PC-3 (cell line): ENCODE measurements at regions not wholly inside any gene's neighbourhood (a gene's known extent, or its start where the extent isn't known, plus 50 kb on each side); places are given as distances from the start of the nearest gene placed in this dataset.

ENCODE experiments used
- EZH2 ChIP-seq: fragments of 300-600 bp; sonication (generic); IDR thresholded peaks from one replicate; pipeline ENCODE4 v1.6.1; 2017; ENCODE audit warnings: antibody characterized with exemption, mild to moderate bottlenecking, low read length; ENCODE audit not compliant: unreplicated experiment
- TF ChIP-seq, protein P1 (sequence below): fragments of 300-600 bp; sonication (generic); conservative IDR thresholded peaks from 2 replicates; pipeline ENCODE4 v1.5.1; 2017; ENCODE audit warnings: antibody characterized with exemption, low read depth, mild to moderate bottlenecking, low read length

DNA sequence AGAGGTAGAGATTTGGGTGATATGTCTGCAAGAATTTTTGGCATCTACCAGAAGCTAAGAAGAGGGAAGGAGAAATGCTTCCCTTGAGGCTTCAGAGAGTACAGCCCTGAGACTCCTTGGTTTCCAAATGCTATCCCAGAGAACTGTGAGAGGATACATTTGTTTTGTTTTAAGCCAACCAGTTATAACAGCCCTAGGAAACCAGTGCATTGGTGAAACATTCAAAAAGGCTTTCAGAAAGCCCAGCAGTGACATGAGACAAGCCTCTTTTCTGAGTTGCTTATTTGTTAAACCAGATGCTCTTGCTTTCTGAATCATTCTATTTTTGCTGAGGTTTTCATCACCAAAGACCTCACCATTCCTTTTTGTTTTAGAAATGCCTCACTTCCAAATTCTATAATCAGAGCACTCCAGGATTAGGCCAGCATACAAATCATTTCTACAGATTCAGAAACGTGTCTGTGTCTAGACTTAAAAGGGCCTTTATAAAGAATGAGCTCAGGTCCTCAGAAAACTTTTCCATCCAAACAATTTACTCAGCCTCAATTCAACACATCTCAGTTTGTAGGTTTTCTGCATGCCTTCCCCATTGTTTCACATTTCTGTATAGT, 1617.8 kb upstream of the FLRT2 start:
- TF ChIP-seq, protein P1, sequence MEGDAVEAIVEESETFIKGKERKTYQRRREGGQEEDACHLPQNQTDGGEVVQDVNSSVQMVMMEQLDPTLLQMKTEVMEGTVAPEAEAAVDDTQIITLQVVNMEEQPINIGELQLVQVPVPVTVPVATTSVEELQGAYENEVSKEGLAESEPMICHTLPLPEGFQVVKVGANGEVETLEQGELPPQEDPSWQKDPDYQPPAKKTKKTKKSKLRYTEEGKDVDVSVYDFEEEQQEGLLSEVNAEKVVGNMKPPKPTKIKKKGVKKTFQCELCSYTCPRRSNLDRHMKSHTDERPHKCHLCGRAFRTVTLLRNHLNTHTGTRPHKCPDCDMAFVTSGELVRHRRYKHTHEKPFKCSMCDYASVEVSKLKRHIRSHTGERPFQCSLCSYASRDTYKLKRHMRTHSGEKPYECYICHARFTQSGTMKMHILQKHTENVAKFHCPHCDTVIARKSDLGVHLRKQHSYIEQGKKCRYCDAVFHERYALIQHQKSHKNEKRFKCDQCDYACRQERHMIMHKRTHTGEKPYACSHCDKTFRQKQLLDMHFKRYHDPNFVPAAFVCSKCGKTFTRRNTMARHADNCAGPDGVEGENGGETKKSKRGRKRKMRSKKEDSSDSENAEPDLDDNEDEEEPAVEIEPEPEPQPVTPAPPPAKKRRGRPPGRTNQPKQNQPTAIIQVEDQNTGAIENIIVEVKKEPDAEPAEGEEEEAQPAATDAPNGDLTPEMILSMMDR, result no peak
- TF ChIP-seq EZH2, result no peak
